ENCODE measurements at regions not wholly inside any gene's neighbourhood (a gene's known extent, or its start where the extent isn't known, plus 50 kb on each side); places are given as distances from the start of the nearest gene placed in this dataset.

DNA sequence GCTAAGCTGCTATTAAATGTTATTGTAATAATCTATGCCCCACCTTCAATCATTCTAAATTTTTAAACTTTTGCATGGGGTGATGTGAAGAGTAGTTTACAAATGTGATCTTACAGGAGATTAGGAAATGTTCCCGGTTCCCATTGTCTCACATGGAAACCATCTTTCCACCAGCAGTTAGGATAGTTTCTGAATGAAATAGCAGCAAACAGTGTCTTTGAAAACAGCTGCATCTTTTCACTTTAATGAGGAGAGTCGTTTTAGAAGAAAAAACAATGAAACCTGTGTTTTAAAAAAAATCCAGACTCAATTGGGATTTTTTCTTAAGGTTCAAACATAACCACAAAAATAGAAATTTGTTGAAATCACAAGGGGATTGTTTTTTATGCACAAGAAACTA lies 134.2 kb downstream of the TLR5 start:
- TF ChIP-seq POLR2A (IDR thresholded peaks at IDR 0.05; ENCODE audit: low read depth, low read length) (no peak), MAZ (IDR thresholded peaks at IDR 0.05; ENCODE audit: borderline replicate concordance, low read depth, low read length) (no peak), CHD1 (IDR thresholded peaks at IDR 0.05; ENCODE audit: low read depth, low read length) (no peak), BHLHE40 (IDR thresholded peaks at IDR 0.05; ENCODE audit: low read depth, low read length) (no peak), RCOR1 (IDR thresholded peaks at IDR 0.05; ENCODE audit: insufficient replicate concordance, low read length) (no peak), MAFK (IDR thresholded peaks at IDR 0.05; ENCODE audit: low read depth, low read length) (no peak), RFX5 (IDR thresholded peaks at IDR 0.05; ENCODE audit: low read depth, low read length) (no peak)
- TF ChIP-seq, protein P1, sequence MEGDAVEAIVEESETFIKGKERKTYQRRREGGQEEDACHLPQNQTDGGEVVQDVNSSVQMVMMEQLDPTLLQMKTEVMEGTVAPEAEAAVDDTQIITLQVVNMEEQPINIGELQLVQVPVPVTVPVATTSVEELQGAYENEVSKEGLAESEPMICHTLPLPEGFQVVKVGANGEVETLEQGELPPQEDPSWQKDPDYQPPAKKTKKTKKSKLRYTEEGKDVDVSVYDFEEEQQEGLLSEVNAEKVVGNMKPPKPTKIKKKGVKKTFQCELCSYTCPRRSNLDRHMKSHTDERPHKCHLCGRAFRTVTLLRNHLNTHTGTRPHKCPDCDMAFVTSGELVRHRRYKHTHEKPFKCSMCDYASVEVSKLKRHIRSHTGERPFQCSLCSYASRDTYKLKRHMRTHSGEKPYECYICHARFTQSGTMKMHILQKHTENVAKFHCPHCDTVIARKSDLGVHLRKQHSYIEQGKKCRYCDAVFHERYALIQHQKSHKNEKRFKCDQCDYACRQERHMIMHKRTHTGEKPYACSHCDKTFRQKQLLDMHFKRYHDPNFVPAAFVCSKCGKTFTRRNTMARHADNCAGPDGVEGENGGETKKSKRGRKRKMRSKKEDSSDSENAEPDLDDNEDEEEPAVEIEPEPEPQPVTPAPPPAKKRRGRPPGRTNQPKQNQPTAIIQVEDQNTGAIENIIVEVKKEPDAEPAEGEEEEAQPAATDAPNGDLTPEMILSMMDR (conservative IDR thresholded peaks at IDR 0.05; ENCODE audit: low read depth, low read length): no peak
